Cardiac muscle cell (in vitro differentiated cells and primary cell): ENCODE measurements at regions not wholly inside any gene's neighbourhood (a gene's known extent, or its start where the extent isn't known, plus 50 kb on each side); places are given as distances from the start of the nearest gene placed in this dataset.
A peak's percentile ranks its signal among the peaks of the same experiment; 100 is the strongest.

Experiments
- DNase-seq, 2 donors: peaks; one replicate each; pipeline versions ENCODE4 v3.0.0 to v3.0.0-alpha.2; 2010 to 2017; ENCODE audit warnings: low read depth in 1 of 2, low spot score in 1 of 2
- H3K27ac ChIP-seq: fragments of 200-600 bp; sonication (generic); 2 replicates; pipeline ENCODE4 v1.5.1; 2016
- H3K27me3 ChIP-seq: fragments of 200-600 bp; sonication (generic); 2 replicates; pipeline ENCODE4 v1.6.0; 2016; ENCODE audit warnings: control low read depth
- H3K36me3 ChIP-seq: fragments of 200-600 bp; sonication (generic); 2 replicates; pipeline ENCODE4 v1.5.1; 2016; ENCODE audit warnings: control low read depth
- H3K4me1 ChIP-seq: fragments of 200-600 bp; sonication (generic); 2 replicates; pipeline ENCODE4 v1.8.1; 2017; ENCODE audit warnings: low read depth, mild to moderate bottlenecking, mixed run types
- H3K4me3 ChIP-seq: fragments of 200-600 bp; sonication (generic); 2 replicates; pipeline ENCODE4 v1.5.1; 2016; ENCODE audit warnings: mild to moderate bottlenecking
- H3K9me3 ChIP-seq: fragments of 200-600 bp; sonication (generic); 2 replicates; pipeline ENCODE4 v1.5.1; 2017; ENCODE audit warnings: low read depth, mild to moderate bottlenecking, control low read depth
- TF ChIP-seq, protein P1 (sequence below): IDR thresholded peaks from 2 replicates; pipeline ENCODE4 v1.5.1; 2012; ENCODE audit warnings: low read depth, mild to moderate bottlenecking, low read length

DNA sequence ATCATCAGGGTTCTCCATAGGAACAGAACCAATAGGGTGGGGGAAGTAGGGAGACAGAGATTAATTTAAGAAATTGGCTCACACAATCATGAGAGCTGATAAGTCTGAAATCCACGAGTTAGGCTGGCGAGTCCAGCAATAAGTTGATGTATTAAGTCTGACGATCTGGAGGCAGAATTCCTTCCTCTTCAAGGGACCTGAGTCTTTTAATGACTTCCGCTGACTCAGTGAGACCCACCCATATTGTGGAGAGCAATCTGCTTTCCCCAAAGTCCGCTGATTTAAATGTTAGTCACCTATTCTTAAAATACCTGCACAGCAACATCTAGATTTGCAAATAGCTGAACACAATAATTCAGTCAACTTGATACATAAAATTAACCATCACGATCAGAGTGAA lies 97.8 kb downstream of the SPTSSA start:
- H3K36me3 ChIP-seq, result no peaks in the 10 kb centered on the region
- H3K27ac ChIP-seq, result no peak overlapping the region
- H3K27me3 ChIP-seq, result no peaks in the 10 kb centered on the region
- peaks cover 16% of the 10 kb centered on the region for H3K4me1 ChIP-seq
- no peak for DNase-seq
- TF ChIP-seq, protein P1, sequence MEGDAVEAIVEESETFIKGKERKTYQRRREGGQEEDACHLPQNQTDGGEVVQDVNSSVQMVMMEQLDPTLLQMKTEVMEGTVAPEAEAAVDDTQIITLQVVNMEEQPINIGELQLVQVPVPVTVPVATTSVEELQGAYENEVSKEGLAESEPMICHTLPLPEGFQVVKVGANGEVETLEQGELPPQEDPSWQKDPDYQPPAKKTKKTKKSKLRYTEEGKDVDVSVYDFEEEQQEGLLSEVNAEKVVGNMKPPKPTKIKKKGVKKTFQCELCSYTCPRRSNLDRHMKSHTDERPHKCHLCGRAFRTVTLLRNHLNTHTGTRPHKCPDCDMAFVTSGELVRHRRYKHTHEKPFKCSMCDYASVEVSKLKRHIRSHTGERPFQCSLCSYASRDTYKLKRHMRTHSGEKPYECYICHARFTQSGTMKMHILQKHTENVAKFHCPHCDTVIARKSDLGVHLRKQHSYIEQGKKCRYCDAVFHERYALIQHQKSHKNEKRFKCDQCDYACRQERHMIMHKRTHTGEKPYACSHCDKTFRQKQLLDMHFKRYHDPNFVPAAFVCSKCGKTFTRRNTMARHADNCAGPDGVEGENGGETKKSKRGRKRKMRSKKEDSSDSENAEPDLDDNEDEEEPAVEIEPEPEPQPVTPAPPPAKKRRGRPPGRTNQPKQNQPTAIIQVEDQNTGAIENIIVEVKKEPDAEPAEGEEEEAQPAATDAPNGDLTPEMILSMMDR, result no peak
- H3K9me3 ChIP-seq, result no peaks in the 10 kb centered on the region
- no peak overlapping the region for H3K4me3 ChIP-seq

DNA sequence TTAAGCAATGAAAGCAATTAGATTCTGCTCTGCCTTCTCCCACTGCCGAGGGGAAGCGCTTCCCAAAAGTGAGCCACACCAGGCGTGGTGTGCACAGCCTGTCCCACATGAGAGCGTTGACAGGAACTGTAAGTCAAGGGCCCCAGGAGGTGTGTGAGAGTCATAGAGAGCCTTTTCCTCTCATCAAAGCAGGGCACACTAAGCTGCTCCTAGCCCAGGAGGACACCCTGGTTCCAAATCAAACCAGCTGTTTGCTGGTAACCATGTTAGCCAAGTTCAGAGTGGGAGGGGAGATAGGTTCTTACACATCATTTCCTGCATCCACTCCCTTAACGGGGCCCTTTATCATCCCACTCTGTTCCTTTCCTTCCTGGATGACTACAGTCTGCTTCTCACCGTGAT lies 98.3 kb downstream of the SPTSSA start:
- peak in 1 of 2 donors; percentile 85 for DNase-seq
- H3K4me3 ChIP-seq, result no peak overlapping the region
- H3K36me3 ChIP-seq, result no peaks in the 10 kb centered on the region
- peaks cover 12% of the 10 kb centered on the region for H3K4me1 ChIP-seq
- H3K27ac ChIP-seq, result no peak overlapping the region
- TF ChIP-seq, protein P1, result no peak
- H3K9me3 ChIP-seq, result no peaks in the 10 kb centered on the region
- no peaks in the 10 kb centered on the region for H3K27me3 ChIP-seq

DNA sequence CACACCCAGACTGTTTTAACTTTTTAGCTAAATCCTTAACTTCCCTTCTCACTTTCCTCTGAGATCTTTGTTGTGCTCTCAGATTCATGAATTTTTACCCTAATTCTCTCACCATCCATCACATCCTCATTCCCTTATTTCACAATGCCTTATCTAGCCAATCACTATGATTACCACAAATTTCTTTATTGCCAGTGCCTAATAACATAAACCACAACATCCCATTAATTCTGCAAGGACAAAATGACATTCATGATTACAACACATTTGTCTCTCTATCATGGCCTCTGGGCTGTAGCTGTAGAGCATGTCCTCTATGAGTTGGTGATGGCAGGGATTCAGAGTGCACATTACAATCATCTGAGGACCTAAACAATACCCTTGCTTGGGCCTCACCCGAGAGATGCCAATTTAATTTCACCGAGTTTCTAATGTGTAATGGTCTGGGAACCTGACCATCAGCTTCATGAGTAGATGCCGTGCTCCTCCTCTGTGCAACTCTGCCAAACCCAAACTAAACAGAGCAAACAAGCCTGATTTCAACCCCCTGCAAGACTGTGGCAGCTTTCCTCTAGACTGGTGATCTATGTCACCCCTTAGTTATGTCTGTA lies 99.3 kb downstream of the SPTSSA start:
- TF ChIP-seq, protein P1, result no peak
- H3K4me3 ChIP-seq, result no peak overlapping the region
- H3K36me3 ChIP-seq, result no peaks in the 10 kb centered on the region
- no peak for DNase-seq
- H3K9me3 ChIP-seq, result no peaks in the 10 kb centered on the region
- H3K4me1 ChIP-seq, result peaks cover 9% of the 10 kb centered on the region
- no peaks in the 10 kb centered on the region for H3K27me3 ChIP-seq
- no peak overlapping the region for H3K27ac ChIP-seq

DNA sequence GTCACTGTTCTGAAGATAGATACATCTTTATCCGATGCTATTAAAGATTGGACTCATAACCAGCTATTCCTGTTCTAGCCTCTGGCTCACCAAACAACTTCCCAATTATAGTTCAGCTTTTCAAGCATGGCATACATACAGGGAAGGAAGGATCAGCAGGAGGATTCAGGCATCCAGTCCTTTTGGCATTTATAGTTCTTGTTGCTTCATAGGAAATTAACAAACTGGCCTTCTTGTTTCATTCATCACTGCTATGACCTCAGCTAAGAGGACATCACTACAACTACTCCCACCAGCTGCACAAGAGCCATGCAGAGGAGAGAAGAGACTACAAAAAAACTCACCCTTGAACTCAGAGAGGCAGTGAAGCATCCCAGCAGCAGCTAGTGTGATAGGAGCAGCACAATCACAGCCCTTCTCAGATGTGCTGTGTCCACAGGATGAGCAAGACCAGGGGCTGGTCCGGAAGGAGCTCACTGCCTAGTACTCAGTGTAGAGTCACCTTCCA lies 100.5 kb downstream of the SPTSSA start:
- peak in 1 of 2 donors; percentile 64 for DNase-seq
- H3K9me3 ChIP-seq, result no peaks in the 10 kb centered on the region
- TF ChIP-seq, protein P1, result no peak
- H3K36me3 ChIP-seq, result no peaks in the 10 kb centered on the region
- peaks cover 9% of the 10 kb centered on the region for H3K4me1 ChIP-seq
- H3K4me3 ChIP-seq, result no peak overlapping the region
- H3K27me3 ChIP-seq, result no peaks in the 10 kb centered on the region
- H3K27ac ChIP-seq, result no peak overlapping the region

DNA sequence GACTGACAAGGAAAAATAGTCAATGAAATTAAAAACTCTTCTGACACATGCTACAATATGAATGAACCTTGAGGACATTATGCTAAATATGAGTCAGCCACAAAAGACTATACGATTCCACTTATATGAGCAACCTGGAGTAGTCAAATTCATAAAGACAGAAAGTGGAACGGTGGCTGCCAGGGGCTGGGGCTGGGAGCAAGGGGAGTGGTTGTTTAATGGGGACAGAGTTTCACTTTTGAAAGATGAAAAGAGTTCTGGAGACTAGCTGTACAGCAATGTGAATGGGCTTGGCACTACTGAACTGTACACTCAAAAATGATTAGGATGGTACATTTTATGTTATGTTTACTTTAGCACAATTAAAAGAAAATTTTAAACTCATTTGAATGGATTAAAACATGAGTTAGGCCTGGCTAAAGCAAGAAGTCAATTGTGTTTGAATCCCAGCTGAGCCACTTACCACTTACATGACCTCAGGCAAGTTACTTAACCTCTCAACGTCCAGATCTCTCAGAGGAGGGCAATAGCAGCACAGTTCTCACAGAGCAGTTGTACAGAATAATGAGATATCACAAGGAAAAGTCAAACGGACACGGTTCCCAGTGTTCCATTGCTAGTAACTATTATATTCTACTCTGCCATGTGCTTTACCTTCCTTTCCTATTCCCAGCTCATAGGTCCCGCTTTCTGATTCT lies 102.5 kb downstream of the SPTSSA start:
- Histone ChIP-seq H3K4me3 (no peak overlapping the region), H3K9me3 (no peaks in the 10 kb centered on the region), H3K27ac (no peak overlapping the region), H3K36me3 (no peaks in the 10 kb centered on the region), H3K27me3 (no peaks in the 10 kb centered on the region), H3K4me1 (peaks cover 9% of the 10 kb centered on the region)
- peak in 1 of 2 donors; percentile 21 for DNase-seq
- TF ChIP-seq, protein P1, result no peak
